OCI-LY1 (cell line): ENCODE measurements at regions not wholly inside any gene's neighbourhood (a gene's known extent, or its start where the extent isn't known, plus 50 kb on each side); places are given as distances from the start of the nearest gene placed in this dataset.
A peak's percentile ranks its signal among the peaks of the same experiment; 100 is the strongest.

Experiments used
- CTCF ChIP-seq: fragments of 200-600 bp; sonication (generic), shearing (Covaris generic); IDR thresholded peaks from 2 replicates; pipeline ENCODE4 v1.5.1; 2017; ENCODE audit warnings: mild to moderate bottlenecking, antibody characterized with exemption, low read length, moderate library complexity, mixed read lengths
- EZH2 ChIP-seq: fragments of 200-600 bp; sonication (generic), shearing (Covaris generic); IDR thresholded peaks from 2 replicates; pipeline ENCODE4 v1.8.0; 2017; ENCODE audit warnings: borderline replicate concordance, mixed run types, mild to moderate bottlenecking, antibody characterized with exemption, low read length, moderate library complexity, mixed read lengths

- TF ChIP-seq CTCF (peak; percentile 84), EZH2 (no peak)
Measured at GRCh38 chr14:34322940-34323418, 139.1 kb downstream of the SPTSSA start.
